AG20443 (cell line): ENCODE measurements at regions not wholly inside any gene's neighbourhood (a gene's known extent, or its start where the extent isn't known, plus 50 kb on each side); places are given as distances from the start of the nearest gene placed in this dataset.

Experiments used
- DNase-seq: peaks from one replicate; pipeline ENCODE4 v3.0.0; 2012; ENCODE audit warnings: low spot score, mixed read lengths

DNA sequence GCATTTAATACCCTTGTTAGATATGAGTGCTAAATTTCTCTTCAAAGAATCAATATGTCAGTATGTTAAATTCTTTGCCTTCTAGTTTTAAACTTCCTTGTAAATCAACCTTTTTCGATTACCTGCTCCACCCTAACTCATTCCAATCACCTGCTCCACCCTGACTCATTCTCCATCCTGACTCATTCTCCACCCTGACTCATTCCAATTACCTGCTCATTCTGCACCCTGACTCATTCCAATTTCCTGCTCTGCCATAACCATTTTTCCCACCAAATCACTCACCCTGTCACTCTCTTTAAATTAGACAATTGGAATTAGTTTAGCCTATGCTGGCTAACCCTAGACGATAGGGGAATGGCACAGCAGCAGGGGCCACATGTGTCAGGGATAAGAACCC, 519.5 kb upstream of the LRRC4C start:
- DNase-seq: no peak

DNA sequence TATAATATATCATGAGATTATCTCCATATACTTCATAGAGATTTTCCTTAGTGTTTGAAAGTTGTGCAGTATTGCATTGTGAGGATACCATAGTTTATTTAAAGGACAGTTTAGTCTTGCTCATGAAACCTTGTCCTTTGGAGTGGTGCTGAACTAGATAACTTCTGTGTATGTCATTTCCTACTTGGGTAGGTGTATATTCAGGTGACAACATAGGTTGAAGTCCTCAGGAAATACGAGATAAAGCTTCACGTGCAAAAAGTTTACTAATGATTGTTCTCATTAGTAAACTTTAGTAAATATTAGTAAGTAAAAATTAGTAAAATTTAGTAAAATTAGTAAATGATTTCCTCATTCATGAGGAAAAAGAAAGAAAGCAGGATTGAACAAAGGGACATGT, 521.3 kb upstream of the LRRC4C start:
- no peak for DNase-seq

DNA sequence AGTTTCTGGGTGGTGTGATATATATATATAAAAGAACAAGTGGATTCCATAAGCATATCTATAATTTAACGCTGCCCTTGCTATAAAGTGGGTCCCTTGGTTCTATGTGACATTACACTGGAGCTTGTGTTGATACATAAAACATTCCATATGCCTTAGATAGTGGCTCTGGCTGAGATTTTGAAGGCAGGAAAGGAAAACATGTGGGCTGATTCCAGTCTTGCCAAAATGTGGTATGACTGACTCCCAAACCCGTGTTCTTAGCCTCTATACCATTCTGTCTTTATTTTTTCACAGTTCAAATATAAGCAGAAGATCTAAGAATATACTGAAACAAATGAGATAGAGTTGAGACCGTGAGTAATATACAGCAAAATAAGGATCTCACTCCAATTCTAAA, 522.8 kb upstream of the LRRC4C start:
- no peak for DNase-seq

GRCh38 chr11:41982975-41983374, 523.5 kb upstream of the LRRC4C start:
- no peak for DNase-seq

- DNase-seq: no peak
Observed at GRCh38 chr11:41983475-41983874, 524.0 kb upstream of the LRRC4C start.

GRCh38 chr11:41984023-41984422, 524.6 kb upstream of the LRRC4C start:
- no peak for DNase-seq

- DNase-seq: no peak
Observed at GRCh38 chr11:41985799-41986198, 526.3 kb upstream of the LRRC4C start.

DNA sequence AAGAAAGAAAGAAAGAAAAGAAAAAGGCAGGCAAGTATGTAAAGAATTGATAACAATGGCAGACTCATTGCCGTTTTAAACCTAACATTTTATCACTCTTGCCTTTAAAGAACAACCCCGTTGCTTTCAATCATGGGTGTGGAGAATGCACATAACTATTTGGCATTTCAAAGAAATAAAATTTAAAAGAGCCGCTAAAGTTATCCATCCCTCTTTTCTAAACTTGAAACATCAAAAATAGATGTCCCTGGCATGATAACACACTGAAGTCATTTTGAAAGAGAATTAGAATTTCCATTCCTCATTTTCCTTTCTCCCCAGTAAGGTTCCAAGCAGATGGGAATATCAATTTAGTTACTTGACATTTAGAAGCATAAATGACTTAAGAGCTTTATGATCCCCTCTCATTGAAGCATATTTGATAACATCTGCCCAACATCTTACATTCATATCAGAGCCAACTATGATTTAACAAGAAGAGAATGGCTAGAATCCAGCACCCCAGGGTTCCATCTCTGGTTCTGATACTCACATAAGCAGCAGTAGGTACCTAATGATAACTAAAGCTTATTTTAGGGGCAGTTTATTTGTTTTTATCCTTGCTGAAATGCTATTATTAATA, 529.6 kb upstream of the LRRC4C start:
- no peak for DNase-seq

- DNase-seq: no peak
Observed at GRCh38 chr11:41989823-41990380, 530.5 kb upstream of the LRRC4C start.

DNA sequence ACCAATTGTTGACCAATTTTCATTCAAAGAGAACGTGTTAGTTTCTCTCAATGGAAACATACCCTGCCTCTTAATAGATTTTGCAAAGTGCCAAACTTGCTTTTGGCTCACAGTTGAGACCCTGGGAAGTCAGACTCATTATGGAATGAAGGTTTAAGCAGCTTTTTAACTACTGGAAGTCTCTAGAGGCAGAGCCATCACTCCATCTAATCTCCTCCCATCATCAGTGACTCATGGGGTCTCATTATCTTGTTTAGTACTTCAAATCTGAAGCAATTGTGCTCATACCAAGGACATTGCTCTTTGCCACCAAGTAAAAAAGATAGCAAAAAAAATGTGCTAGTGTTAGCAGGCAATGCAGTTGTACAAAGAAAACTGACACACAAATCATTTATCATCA, 537.1 kb upstream of the LRRC4C start:
- DNase-seq: no peak

DNA sequence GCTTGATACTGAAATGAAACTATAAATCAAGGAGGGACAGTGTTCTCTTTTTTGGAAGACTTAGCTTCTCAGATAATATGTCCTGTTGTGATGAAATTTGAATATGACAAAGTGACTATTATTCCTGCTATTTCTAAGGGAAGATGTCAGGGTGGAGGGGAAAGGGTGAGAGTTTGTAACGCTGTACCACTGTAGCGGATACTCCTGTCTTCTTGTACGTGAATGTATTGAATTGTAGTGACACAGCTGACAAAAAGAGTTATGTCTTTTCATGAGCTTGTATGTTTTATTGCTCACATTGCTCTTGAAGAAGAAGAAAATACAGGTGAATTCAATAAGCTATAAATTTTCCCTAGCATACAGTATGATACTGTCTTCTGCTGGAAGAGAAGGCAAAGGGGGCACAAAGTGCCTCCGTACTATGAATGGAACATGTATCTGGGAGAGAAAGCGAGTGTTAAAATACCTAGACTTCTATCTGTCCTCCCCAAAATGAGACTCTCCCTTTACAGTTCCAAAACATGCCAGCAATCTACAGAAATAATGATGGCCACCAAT, 538.5 kb upstream of the LRRC4C start:
- no peak for DNase-seq

- DNase-seq: no peak
Observed at GRCh38 chr11:41999066-41999465, 539.6 kb upstream of the LRRC4C start.

DNA sequence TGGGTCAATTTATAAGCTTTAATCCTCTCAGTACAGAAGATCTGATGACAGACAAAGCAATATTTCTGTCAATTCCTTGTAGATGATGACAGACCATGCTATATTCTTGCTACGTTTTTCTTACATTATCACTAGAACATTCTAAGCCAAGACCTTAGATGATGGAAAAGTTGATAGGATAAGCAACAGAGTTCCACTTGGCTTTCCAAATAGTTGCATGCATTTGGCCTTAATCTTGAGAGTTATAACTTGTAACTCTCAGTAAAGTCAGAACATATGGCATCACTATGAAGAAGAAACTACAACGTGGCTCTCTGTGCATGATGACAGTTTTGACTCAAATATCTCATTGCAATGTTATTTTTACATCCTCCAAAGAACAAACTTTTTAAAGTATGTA, 544.3 kb upstream of the LRRC4C start:
- DNase-seq: no peak

DNA sequence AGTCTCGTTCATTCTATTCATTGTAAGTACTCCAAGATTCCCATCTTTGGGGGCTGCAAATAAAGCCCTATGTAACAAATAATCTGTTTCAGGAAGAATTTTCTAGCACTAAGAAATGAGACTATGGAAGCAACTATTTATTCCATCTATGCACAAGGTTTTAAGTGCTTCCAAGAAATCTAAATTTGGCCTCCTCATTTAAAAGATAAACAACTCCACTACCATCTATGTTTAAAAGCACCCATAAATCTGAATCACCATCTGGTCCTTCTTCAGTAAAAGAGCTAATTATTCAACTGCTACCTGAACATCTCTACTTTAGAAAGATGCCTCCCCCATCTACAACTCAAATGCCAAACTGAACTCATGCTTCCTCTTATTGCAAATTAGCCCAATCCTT, 547.3 kb upstream of the LRRC4C start:
- no peak for DNase-seq

DNA sequence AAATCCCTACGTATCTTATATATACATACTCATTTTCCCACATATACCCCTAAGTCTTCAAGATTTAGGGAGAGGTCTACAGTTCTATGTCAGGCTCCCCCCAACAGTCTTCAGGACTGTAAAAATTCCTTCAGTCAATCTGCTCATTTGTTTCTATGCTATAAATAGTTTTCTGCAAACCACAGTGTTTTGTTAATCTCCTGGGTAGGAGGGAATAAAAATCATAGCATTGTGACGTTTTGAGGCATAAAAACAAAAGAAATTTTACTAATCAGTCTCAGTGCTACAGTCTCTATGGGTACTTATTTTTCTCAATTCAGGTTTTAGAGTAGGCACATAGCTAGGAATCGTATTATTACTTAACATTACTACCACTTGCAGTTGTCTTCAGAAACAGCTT, 552.8 kb upstream of the LRRC4C start:
- no peak for DNase-seq

DNA sequence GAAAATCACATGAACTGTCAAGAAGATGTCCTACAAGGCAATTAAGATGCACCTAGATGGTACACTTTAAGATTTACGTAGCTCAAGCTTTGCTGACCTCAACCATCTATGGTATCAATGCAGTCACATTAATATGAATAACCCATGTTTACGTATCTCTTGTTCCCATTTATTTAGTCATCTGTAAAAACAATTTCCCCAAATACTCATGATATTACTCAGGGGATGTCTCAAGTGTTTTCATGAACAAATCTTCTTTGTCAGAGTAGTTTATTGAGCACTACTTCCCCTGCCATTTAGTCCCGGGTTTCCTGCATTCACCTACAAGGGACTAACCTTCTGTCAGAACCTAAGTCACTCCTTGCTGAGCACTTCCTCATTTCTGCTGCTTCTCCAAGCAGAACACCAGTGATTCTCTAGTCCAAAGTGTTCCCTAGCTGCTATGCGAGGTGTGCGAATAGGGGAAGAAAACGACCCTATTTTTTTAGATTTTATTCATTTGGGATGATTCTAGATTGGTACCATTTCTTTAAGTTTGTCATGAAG, 554.3 kb upstream of the LRRC4C start:
- DNase-seq: no peak

- no peak for DNase-seq
Observed at GRCh38 chr11:42021911-42022310, 562.5 kb upstream of the LRRC4C start.

- DNase-seq: no peak
Observed at GRCh38 chr11:42023267-42023666, 563.8 kb upstream of the LRRC4C start.

DNA sequence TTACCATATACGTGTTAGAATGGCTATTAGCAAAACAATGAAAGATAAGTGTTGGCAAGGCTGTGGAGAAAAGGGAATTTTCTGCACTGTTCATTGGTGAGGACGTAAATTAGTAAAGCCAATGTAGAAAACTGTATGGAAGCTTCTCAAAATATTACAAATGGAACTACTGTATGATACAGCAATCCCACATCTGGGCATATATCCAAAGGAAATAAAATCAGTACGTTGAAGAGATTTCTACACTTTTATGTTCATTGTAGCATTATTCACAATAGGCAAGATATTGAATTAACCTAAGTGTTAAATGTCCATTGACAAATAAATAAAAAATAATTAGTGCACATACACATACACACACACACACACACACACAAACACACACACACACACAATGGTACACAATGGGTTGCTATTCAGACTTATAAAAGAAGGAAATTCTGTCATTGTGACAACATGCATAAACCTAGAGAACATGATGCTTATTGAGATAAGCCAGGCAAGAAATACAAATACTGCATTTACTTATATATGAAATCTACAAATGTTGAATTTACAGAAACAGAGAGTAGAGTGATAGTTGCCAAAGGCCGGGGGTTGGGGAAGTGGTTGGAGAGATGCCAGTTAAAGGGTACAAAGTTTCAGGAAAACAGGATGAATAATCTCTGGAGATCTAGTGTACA, 565.8 kb upstream of the LRRC4C start:
- no peak for DNase-seq

- DNase-seq: no peak
Observed at GRCh38 chr11:42034826-42035225, 575.4 kb upstream of the LRRC4C start.

DNA sequence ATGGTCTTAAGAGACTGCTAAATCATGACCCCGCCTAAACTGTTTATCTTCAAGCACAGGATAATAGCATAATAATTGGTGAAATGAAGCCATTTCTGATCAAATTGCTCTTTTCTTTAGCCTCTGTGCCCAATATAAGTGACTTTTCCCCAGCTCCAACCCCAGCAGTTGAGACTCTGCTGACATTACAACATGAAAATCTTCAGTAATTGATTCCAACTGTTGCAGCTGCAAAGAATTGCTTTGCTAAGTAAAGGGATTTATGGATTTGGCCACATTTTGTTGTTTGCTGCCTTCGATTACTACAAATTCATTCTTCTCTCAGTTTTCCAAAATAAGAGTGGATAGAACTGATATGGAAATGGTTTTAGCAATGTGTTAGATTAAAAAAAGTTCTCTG, 576.7 kb upstream of the LRRC4C start:
- DNase-seq: no peak

GRCh38 chr11:42043312-42043711, 583.9 kb upstream of the LRRC4C start:
- DNase-seq: peak; percentile 23
